HG03103 (cell line): ENCODE measurements at regions not wholly inside any gene's neighbourhood (a gene's known extent, or its start where the extent isn't known, plus 50 kb on each side); places are given as distances from the start of the nearest gene placed in this dataset.

Experiments
- ATAC-seq: cut with Tn5 transposase; IDR thresholded peaks from one replicate; pipeline ENCODE4 v1.9.1; 2021; ENCODE audit warnings: low read depth; ENCODE audit not compliant: unreplicated experiment

DNA sequence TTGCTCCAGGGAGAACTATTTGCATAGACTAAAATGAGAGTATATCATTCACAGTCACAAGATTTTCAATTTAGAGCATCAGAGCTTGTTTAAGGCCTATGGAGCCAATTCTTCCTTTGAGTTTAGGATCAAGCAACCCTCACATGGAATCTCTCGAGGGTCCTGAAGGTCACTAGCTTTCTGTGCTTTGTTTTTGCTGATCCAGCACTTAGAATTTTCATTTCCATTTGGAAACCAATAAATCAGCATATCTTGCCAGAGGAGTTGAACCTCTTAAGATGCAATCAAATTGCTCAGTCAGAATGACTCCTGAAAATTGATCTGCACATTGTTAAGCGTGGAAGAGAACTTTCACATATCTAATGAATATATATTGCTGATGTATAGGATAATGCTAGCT, 1039.6 kb downstream of the PDHA2 start:
- no peak for ATAC-seq

DNA sequence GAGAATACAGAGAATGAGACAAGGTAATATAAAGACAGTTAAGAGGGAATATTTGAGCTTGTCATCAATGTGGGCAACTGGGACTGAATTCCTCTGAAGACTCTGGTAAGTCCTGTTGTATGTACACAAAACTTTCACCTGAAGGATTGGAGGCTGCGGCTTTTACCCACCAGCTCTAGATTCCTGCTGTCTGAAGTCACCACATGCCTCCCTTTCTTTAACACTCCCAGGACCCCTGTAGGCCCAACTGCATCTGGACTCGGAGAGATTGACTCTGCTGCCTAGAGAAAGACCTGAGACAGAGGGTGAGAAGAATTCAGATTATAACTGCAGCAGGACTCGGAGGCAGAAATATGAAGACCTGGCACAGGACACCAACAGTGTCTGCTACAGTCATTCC, 1048.0 kb downstream of the PDHA2 start:
- ATAC-seq = no peak

DNA sequence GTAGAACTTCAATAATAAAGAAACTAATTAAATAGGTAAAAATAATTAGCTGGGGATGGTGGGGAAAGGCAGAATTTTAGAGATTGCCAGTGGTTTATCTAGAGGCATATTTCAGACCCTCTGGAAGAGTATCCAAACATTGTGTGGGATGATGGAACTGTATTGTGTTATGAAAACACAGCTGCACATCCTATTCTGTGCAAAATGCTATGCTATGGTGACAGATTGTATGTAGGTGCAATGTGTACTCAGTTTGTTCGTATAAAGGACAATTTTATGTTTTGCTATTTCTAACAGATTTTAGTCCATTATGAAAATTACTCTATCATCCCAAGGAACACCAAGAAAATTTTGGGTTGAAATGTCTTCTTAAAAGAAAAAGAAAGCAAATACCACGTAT, 1054.7 kb downstream of the PDHA2 start:
- ATAC-seq = no peak

GRCh38 chr4:96895826-96896225, 1055.9 kb downstream of the PDHA2 start:
- ATAC-seq = no peak

DNA sequence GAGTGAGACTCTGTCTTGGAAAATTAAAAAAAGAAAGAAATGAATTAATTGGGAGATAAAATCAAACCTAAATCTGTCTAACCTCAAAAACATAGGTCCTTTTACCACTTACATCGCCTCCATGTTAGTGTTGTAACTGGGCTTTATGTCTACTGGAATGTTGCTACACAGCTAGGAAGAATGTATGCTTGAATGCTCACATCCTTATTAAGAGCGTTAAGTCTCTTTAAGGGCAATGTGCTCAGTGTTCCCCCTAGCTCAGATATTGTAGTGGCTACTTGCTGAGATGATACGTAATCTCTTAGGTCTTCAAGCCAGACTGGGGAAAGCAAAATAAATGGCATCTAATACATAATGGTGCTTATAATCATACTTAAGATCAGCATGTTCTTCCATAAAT, 1072.8 kb downstream of the PDHA2 start:
- ATAC-seq = no peak

- ATAC-seq = no peak
These were observed 1073.7 kb downstream of the PDHA2 start for GRCh38 chr4:96913441-96914080.

DNA sequence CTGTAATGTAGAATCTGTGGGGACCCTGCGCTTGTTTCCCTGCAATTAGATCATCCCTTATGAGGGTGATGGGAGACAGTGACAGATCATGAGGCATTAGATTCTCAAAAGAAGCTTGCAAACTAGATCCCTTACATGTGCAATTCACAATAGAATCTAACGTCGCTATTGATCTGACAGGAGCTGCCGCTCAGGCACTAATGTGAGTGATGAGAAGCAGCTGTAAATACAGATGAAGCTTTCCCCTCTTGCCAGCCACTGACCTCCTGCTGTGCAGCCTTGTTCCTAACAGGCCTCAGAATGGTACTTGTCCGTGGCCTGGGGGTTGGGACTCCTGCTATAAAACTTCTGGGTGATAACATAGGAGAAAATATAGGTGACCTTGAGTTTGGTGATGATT, 1076.8 kb downstream of the PDHA2 start:
- ATAC-seq = no peak

GRCh38 chr4:96936886-96937285, 1097.0 kb downstream of the PDHA2 start:
- ATAC-seq = no peak

DNA sequence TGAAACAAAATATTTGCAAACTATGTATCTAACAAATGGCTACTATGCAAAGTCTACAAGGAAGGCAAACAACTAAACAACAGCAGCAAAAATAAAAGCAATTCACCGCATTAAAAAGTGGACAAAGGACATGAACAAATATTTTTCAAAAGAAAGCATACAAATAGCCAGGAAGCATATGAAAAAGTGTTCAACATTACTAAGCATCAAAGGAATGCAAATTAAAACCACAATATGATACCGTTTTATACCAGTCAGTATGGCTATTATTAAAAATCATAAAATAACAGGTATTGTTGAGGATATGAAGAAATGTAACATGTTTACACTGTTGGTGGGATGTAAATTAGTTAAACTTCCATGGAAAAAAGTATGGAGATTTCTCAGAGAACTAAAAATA, 1106.7 kb downstream of the PDHA2 start:
- ATAC-seq = no peak

DNA sequence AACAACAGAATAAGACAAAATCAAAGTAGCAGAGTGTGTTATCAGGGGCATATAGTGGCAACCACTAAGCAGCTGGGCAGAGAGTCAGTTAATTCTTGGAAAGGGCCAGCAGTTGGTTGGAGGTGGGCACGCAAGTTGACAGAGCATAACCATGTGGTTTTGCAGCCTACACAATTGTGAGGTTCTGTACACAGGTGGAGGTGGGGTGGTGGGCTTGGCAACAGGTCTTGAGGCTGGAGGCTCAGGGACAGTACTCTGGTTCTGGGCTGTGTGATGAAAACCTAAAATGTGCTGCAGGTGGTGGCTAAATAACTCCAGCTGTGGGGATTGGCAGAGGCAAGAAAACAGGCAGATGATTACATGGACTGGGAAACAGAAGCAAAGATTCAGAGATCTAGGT, 1112.7 kb downstream of the PDHA2 start:
- ATAC-seq = no peak

GRCh38 chr4:96955226-96955625, 1115.3 kb downstream of the PDHA2 start:
- ATAC-seq = no peak

- no peak for ATAC-seq
These were observed 1115.8 kb downstream of the PDHA2 start for GRCh38 chr4:96955691-96956090.

GRCh38 chr4:96969455-96969854, 1129.6 kb downstream of the PDHA2 start:
- ATAC-seq = no peak

DNA sequence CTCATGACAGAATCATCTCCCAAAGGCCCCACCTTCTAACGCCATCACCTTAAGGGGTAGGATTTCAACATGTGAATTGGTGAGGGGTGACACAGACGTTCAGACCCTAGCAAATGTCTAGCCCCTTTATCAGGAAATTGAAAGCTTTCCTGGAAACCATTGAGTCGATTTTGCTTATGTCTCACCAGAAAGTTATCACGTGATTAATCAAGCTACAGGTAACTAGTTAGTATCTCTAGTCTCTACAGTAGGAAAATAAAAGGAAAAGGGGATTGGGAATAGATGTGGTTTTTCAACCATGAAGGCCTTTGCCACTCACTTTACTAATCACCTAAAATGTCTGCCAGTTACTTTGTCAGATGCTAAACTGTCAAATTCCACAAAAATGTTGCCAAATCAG, 1133.0 kb downstream of the PDHA2 start:
- ATAC-seq = no peak

DNA sequence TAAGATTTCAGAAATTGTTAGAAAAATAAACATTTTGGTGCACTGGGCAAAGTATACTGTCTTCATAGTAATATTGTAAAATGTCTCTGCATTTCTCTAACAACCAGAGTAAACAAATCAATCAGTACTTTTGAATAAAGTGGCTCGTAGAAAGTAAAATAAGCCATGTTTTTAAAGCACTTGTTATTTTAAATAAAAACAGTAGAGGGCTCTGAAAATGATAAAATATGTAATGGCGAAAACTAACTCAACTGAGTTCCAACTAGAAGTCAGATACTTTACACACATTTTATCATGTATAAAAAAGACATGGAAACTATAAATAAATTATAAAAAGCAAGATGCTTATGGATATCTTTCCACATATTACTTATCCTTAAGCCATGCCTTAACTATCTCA, 1134.4 kb downstream of the PDHA2 start:
- no peak for ATAC-seq

DNA sequence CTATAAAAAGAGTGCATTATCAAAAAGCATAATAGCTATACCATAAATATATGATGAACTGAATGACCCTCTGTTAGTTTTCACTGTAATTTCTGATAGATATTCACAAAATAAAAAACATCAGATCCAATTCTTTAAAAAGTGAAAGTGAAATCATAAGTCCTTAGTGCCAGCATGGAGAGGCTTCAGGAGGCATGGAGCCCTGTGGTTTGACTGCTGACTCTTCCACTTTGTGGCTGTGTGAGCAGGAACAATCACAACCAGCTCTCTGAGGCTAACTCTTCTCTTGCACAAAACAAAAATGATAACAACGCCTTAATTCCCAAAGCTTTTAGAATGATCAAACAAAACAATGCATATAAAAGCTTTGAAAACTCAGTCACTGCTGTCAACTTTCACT, 1143.9 kb downstream of the PDHA2 start:
- no peak for ATAC-seq

DNA sequence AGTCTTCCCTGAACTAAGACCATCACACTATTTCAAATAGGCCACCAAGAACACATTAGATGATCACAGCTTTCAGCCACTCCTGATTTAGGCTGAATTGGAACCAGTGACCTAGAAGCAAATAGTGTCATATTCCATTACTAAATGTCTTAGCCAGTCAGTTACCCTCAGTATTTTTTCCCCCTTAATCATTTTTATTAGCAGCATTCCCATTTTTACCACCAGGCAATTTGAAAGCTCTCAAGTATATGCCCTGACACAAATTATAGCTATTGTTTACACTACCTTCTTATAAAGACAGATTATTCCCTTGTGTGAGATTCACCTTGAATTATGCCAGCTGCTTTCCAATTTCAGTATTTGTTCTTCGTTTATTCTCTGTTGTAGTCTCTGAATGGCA, 1146.9 kb downstream of the PDHA2 start:
- ATAC-seq = no peak

DNA sequence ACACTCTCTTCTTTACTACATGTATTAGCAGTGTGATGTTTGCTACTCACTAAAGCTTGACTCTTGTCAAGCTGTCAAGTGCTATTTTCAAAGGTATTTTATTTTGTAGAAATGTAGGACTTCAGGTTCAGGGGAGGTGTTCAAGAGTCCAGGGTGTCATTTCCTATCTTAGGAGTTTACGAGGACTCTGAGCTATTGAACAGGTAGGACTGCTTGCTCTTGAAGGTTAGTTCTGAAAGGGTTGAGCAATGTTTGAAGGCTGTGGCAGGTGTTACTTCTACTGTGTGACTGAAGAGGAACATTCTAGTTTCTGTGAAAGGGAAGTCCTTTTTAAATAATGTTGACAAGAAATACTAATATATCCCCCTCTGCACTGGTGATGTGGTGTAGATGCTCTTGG, 1151.2 kb downstream of the PDHA2 start:
- ATAC-seq = no peak

- no peak for ATAC-seq
These were observed 1150.8 kb downstream of the STPG2 start for GRCh38 chr4:96992443-96992842.

DNA sequence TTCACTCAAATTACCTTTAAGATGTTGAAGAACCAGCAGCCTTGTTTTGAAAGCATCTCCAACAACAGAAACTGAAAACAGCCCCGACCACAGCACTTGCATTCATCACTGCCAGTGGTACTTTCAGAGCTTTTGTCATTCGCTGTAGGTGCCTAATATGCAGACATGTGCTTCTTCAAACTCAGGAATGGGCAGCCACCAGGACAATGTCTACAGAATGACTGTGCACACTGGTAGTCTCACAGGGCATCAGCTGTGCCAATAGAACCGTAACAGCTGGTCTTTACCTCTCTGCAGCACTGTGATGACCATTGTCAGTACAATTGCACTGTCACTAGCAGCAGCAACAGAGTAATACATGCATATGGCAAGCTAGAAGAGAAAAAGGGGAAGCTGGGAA, 1149.7 kb downstream of the STPG2 start:
- ATAC-seq = no peak

GRCh38 chr4:97003715-97004114, 1139.6 kb downstream of the STPG2 start:
- no peak for ATAC-seq

- no peak for ATAC-seq
These were observed 1130.0 kb downstream of the STPG2 start for GRCh38 chr4:97013309-97013708.

DNA sequence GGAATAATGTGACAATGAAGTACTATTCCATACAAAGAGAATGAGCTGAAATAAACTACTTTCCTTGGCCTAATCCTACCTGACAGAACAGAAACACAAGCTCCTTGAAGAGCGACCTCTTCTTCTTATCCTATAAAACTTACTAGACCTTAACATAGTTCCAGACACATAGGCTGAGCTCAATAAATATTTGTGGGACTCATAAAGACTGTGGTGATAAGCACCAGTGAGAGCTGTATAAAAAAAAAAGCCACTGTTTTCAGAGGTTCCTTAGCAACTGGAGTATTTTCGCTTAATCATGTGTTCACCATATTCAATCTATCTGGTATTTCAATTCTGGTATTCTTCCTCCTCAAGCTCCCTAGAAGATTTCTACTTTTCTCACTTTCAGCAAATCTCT, 1129.6 kb downstream of the STPG2 start:
- no peak for ATAC-seq
